Activated T-helper 1 cell treated with anti-CD3 and anti-CD28 coated beads, Interleukin-12 subunit alpha, Interleukin-12 subunit beta, Interleukin-2, Interleukin-4 antibody, amounts not matched to agents 30 ng/mL and 10 ng/mL and 1 ng/mL, durations not matched to agents 14 hours and 24 hours and 36 hours (primary cell): ENCODE measurements at regions not wholly inside any gene's neighbourhood (a gene's known extent, or its start where the extent isn't known, plus 50 kb on each side); places are given as distances from the start of the nearest gene placed in this dataset.

ENCODE experiments used
- DNase-seq: peaks from one replicate; pipeline ENCODE4 v3.0.0; 2021; ENCODE audit warnings: low spot score
- H3K27ac Mint-ChIP-seq: one replicate; pipeline ENCODE4 v1.8.0; 2021; ENCODE audit warnings: mild to moderate bottlenecking, mixed read lengths
- H3K27me3 Mint-ChIP-seq: one replicate; pipeline ENCODE4 v1.8.0; 2022; ENCODE audit warnings: mild to moderate bottlenecking, moderate library complexity, mixed read lengths; ENCODE audit not compliant: insufficient read depth
- H3K36me3 Mint-ChIP-seq: one replicate; pipeline ENCODE4 v1.8.0; 2021; ENCODE audit warnings: low read depth, mixed read lengths
- H3K4me1 Mint-ChIP-seq: one replicate; pipeline ENCODE4 v1.8.0; 2021; ENCODE audit warnings: low read depth, mixed read lengths
- H3K4me3 Mint-ChIP-seq: one replicate; pipeline ENCODE4 v1.8.0; 2021; ENCODE audit warnings: mild to moderate bottlenecking, moderate library complexity, mixed read lengths
- H3K9me3 Mint-ChIP-seq: one replicate; pipeline ENCODE4 v1.8.0; 2021; ENCODE audit warnings: mixed read lengths
- intact Hi-C: fragments of 100-400 bp; cut with micrococcal nuclease; formaldehyde crosslinking; loops from one replicate; pipeline ENCODE4 v1.15.1; 2024

DNA sequence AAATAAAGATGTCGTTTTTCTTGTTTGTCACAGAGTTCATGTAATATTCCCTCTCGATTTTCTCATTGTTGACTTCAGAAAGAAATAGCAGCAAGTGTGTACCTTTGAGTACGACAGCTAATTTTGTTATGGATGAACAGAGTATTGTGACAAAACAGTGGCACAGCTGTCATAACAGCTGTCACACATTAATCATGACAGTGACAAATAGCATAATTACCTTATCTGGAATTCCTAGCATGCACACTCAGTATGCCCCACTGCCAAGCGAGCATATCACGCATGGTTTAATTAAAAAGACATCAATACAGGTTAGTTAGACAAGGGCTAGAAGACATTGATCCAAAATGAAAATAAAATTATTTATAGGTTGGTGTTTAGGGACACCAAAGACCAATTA is 375.1 kb downstream of the SPATA31D1 start:
- H3K4me3 Mint-ChIP-seq, result no peak overlapping the region
- H3K27me3 Mint-ChIP-seq, result no peaks in the 10 kb centered on the region
- no peak for DNase-seq
- no peaks in the 10 kb centered on the region for H3K36me3 Mint-ChIP-seq
- H3K4me1 Mint-ChIP-seq, result no peaks in the 10 kb centered on the region
- H3K9me3 Mint-ChIP-seq, result peaks cover 4% of the 10 kb centered on the region
- no peak overlapping the region for H3K27ac Mint-ChIP-seq
- intact Hi-C loops, result no loop called here

DNA sequence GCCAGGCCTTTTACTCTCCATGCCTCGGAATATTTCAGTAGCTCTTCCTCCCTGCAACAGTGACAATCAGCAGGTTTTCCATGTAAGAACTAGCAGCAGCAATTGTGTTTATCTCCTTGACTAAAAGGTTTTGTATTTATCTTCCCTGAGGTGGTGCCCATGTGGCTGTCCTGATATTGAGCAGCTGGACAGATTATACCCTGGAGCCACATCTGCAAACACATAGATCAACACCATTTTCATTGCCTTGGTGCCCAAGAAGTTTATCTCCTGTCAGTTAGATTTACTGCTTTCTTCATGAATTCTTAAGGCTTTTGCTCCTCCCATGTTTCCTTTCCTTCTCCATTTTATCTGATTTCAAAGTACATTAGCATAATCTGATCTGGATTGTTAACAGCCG is 378.4 kb downstream of the SPATA31D1 start:
- Mint-ChIP-seq H3K36me3 (no peaks in the 10 kb centered on the region), H3K4me1 (no peaks in the 10 kb centered on the region), H3K4me3 (no peak overlapping the region), H3K27me3 (no peaks in the 10 kb centered on the region), H3K27ac (no peak overlapping the region), H3K9me3 (no peaks in the 10 kb centered on the region)
- intact Hi-C loops, result no loop called here
- DNase-seq, result no peak

DNA sequence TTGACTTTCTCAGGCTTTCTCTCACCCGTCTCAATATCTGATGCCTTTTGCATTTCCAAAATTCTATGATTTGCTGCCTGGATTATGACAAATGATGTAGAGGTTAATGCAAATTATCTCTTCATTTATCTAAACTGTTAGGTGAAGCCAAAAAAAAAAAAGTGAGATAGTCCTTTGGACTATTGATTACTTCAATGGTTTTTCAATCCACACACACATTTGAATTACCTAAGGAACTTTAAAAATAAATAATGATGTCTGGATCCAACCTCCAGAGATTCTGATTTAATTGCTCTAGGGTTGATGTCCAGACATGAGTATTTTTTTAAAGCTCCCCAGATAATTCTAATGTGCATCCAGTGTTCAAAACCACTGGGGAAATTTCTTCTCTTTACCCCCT is 379.4 kb downstream of the SPATA31D1 start:
- H3K27me3 Mint-ChIP-seq, result no peaks in the 10 kb centered on the region
- intact Hi-C loops, result no loop called here
- H3K27ac Mint-ChIP-seq, result no peak overlapping the region
- no peak overlapping the region for H3K4me3 Mint-ChIP-seq
- no peak for DNase-seq
- H3K9me3 Mint-ChIP-seq, result no peaks in the 10 kb centered on the region
- H3K36me3 Mint-ChIP-seq, result no peaks in the 10 kb centered on the region
- no peaks in the 10 kb centered on the region for H3K4me1 Mint-ChIP-seq

DNA sequence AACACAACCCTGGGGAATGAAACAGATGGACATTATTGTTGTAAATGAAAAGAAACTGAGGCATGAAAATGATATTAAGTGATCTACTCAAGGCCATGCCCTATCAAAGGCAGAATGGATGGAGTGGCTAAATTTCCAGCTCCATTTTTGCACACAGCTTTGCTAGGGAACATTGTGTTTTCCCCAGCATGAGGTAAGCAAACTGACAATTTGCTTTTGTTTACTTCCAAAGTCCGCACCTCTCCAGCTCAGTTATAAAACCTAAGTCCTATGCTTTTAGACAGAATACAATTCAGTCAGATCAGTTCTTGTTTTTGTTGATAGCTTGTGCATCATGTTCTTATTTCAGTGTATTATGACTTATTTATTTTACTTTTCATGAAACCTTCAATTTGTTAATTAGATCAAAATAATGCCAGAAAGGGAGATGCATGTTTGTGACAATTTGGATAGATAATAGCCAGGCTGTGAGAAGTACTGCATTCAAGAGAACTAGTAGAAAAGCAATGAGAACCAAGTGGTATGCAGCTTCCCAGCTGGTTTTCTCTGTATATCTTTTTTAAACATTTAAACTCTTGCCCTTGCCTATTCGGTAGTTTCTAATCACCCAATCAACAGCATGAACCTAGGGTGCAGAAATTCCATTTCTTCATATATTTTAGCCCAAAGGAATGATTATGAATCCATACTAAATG is 380.8 kb downstream of the SPATA31D1 start:
- Mint-ChIP-seq H3K27me3 (no peaks in the 10 kb centered on the region), H3K9me3 (no peaks in the 10 kb centered on the region), H3K4me3 (no peak overlapping the region), H3K36me3 (no peaks in the 10 kb centered on the region), H3K27ac (no peak overlapping the region), H3K4me1 (no peaks in the 10 kb centered on the region)
- DNase-seq, result no peak
- intact Hi-C loops, result no loop called here

DNA sequence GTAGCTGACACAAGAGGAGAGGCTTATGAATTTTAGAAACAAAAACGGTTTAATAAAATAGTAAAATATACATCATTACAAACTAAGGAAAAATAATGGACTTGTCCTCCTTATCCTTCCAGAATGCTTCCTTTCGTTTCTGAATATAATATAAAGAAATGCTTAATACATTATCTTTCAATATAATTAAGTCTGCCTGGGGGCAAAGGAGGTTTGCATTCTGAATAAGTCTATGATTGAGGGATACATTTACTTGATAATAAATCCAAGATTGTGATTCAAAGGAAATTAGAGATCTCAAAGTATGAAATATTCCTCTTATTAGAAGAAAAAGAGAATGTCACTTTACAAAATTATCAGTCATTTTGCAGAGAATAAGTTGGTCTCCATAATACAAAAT is 386.5 kb downstream of the SPATA31D1 start:
- no peak overlapping the region for H3K4me3 Mint-ChIP-seq
- no peak overlapping the region for H3K27ac Mint-ChIP-seq
- H3K27me3 Mint-ChIP-seq, result no peaks in the 10 kb centered on the region
- intact Hi-C loops, result no loop called here
- no peaks in the 10 kb centered on the region for H3K4me1 Mint-ChIP-seq
- H3K36me3 Mint-ChIP-seq, result no peaks in the 10 kb centered on the region
- H3K9me3 Mint-ChIP-seq, result no peaks in the 10 kb centered on the region
- no peak for DNase-seq

DNA sequence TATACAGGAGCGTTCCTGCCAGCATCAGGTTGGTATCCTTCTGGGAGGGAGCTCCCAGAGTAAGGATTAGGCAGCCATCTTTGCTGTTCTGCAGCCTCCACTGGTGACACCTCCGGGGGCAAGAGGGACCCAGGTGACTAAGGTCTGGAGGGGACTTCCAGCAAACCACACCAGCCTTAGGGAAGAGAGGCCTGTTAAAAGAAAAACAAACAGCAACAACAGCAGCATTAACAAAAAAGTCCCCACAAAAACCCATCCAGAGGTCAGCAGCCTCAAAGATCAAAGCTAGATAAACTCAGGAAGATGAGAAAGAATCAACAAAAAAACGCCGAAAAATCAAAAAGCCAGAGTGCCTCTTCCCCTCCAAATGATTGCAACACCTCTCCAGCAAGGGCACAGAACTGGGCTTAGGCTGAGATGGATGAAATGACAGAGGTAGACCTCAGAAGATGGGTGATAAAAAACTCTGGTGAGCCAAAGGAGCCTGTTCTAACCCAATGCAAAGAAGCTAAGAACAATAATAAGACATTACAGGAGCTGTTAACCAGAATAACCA is 388.2 kb downstream of the SPATA31D1 start:
- H3K9me3 Mint-ChIP-seq, result peaks cover 2% of the 10 kb centered on the region
- no peak overlapping the region for H3K27ac Mint-ChIP-seq
- intact Hi-C loops, result no loop called here
- no peak overlapping the region for H3K4me3 Mint-ChIP-seq
- no peaks in the 10 kb centered on the region for H3K4me1 Mint-ChIP-seq
- H3K36me3 Mint-ChIP-seq, result no peaks in the 10 kb centered on the region
- DNase-seq, result no peak
- no peaks in the 10 kb centered on the region for H3K27me3 Mint-ChIP-seq

DNA sequence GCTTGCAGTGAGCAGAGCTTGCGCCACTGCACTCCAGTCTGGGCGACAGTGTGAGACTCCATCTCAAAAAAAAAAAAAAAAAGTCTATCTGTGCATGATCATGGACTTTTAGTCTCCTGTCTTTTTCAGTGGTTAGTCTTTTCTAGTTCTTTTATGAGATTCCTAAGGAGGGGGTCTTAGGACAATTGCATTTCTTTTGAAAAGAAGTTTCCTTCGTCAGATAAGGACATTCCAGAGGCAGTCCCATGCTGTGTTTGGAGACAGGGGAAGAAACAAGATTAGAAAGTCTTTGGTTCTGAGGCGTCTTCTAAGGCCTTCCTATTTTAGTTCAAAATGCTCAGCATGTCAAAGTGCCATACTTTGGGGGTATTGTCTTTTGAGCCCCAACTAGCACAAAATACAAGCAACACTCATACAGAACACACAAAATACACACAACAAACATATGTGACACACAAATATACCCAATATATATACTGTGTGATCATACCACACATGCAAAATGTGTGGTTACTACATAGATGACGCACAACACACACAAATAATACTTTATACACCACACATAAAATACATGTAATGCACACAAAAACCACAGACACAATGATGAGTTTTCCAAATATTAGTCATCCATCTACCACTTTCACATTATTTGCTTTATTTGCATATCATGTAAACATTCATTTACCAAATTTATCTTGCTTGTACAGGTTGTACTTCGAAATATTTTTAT is 394.5 kb downstream of the SPATA31D1 start:
- no peak for DNase-seq
- H3K27ac Mint-ChIP-seq, result no peak overlapping the region
- no peaks in the 10 kb centered on the region for H3K27me3 Mint-ChIP-seq
- H3K4me3 Mint-ChIP-seq, result no peak overlapping the region
- peaks cover 8% of the 10 kb centered on the region for H3K9me3 Mint-ChIP-seq
- intact Hi-C loops, result no loop called here
- H3K36me3 Mint-ChIP-seq, result no peaks in the 10 kb centered on the region
- H3K4me1 Mint-ChIP-seq, result no peaks in the 10 kb centered on the region

DNA sequence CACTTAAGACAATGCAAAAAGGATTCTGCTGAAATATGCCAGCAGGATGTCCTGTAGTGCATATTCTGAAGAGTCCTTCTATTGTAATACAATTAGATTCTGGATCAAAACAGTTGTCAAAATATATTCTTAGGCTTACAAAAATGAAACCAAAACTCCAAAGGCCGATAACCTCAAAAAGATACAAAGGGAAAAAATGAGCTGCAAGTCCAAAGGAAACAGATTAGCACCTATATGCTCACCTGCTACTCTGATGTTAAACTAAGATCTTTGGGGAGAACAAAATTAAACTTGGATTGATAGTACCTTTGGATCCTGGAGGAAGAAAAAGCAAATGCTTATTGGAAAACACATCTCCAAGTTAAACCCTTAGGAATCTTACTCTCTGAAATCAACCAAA is 397.1 kb downstream of the SPATA31D1 start:
- H3K4me3 Mint-ChIP-seq, result no peak overlapping the region
- no peaks in the 10 kb centered on the region for H3K4me1 Mint-ChIP-seq
- no peak for DNase-seq
- no peak overlapping the region for H3K27ac Mint-ChIP-seq
- H3K36me3 Mint-ChIP-seq, result no peaks in the 10 kb centered on the region
- no peaks in the 10 kb centered on the region for H3K27me3 Mint-ChIP-seq
- H3K9me3 Mint-ChIP-seq, result peaks cover 14% of the 10 kb centered on the region
- intact Hi-C loops, result no loop called here

DNA sequence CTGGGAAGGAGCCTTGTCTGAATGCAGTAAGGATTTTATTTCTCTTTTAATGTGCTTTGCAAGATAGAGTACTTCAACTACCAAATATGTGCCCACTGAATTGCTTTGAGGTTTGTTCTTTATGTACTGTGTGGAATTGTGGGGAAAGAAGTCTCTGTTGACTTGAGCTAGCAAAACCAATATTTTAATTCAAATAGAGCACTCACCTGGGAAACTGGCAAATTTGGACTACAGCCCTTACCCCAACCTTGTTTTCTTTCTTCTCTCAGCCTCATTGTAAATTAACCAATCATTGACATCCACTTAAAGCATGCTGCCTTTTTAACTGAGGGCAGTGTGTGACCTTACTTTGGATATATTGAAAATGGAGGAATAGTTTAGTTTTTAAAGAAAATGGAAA is 409.0 kb downstream of the SPATA31D1 start:
- no peaks in the 10 kb centered on the region for H3K36me3 Mint-ChIP-seq
- H3K27me3 Mint-ChIP-seq, result no peaks in the 10 kb centered on the region
- no peak for DNase-seq
- H3K27ac Mint-ChIP-seq, result no peak overlapping the region
- no peak overlapping the region for H3K4me3 Mint-ChIP-seq
- no peaks in the 10 kb centered on the region for H3K9me3 Mint-ChIP-seq
- no peaks in the 10 kb centered on the region for H3K4me1 Mint-ChIP-seq
- intact Hi-C loops, result no loop called here

DNA sequence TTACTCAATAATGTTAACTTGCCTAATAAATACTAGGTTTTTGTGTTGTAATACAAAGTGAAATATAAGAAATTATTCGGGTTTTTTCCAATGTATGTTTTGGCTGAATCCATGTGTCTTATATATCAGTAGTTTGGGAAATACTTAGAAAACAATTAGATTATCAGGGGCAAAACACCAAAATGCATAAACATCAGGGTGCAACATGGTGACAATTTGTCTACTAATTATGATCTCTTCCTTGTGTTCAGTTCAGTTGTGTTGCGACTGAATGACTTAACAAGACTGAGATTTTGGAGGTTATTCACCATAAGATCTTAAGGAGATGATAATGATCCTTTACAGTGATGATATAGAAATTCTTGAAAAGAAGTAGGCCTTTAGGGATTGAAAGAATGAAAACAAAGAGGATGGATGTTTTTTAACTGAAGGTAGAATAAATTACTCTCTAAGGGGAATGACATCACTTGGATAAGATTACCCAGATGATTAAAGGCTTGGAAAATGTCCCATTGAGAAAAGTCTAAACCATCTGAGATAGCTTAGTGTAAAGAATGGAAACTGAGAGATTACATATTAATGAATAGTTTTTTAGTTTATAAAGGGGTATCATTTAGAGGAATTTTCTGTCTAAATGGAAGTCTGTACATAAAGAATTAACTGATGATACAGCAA is 415.8 kb downstream of the SPATA31D1 start:
- Mint-ChIP-seq H3K4me1 (no peaks in the 10 kb centered on the region), H3K4me3 (no peak overlapping the region), H3K36me3 (no peaks in the 10 kb centered on the region), H3K27me3 (no peaks in the 10 kb centered on the region), H3K9me3 (peaks cover 5% of the 10 kb centered on the region), H3K27ac (no peak overlapping the region)
- intact Hi-C loops, result no loop called here
- no peak for DNase-seq

DNA sequence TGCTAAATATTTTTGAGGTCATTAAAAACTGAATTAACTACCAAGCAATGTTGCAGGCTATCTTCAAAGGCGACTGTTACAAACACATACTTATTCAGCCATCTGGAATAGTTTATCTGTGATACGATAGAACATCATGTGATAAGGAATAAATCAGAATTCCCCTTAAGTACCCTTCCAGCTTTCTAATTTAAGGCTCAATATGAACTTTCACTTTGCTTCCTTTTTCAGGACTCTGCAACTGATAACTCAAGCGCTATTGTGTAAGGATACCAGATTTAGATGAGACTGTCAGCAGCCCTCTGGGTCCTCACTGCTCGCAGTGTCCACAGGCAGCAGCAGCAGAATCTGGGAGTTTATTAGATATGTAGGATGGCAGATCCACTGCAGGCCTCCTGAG is 416.3 kb downstream of the SPATA31D1 start:
- Mint-ChIP-seq H3K9me3 (peaks cover 5% of the 10 kb centered on the region), H3K36me3 (no peaks in the 10 kb centered on the region), H3K4me1 (no peaks in the 10 kb centered on the region), H3K27ac (no peak overlapping the region), H3K27me3 (no peaks in the 10 kb centered on the region), H3K4me3 (no peak overlapping the region)
- no peak for DNase-seq
- intact Hi-C loops, result no loop called here

DNA sequence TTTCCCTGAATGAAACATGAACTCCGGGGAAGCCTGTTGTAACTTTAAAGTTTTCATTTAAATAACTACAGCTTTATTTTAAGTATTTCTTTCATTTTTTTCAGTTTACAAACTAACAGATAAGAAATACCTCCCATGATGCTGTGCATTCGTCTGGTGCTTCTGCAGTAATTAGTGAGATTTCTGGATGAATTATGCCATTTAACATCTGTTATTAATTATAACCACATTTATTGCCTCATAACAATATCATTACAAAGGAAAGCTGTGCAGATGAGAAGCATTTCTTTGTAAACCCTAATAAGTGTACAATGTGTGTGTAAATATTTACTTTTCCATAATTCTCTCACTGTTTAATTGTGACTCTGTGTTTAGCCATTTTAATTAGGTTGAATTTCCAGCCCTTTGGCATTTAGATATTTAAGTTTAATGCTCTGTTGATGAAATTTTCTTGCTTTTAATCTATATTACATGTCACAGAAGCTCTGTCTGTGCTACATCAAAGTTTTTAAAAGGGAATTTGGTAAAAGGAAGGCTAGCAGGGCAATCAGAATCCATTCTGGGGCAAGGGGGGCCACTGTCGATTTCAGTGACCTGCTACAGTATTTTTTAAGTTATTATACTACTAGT is 418.0 kb downstream of the SPATA31D1 start:
- Mint-ChIP-seq H3K9me3 (peaks cover 5% of the 10 kb centered on the region), H3K4me1 (no peaks in the 10 kb centered on the region), H3K27me3 (no peaks in the 10 kb centered on the region), H3K36me3 (no peaks in the 10 kb centered on the region), H3K27ac (no peak overlapping the region), H3K4me3 (no peak overlapping the region)
- intact Hi-C loops, result no loop called here
- no peak for DNase-seq

DNA sequence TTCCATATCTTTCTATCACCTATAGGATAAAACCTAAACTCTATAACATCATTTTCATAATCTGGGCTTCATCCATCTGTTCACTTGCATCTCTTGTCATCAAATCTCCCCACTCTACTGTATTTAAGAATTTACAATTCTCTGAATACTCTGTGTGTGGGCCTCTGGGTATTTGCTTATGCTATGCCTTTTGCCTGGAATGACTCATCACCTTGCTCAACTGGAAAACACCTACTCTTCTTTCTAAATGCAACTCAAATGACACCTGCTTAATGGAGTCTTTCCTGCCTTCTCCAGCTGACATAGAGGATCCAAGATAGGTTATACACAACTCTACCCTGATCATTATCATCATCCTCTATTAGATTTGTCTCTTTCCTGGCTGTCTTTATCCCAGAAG is 421.7 kb downstream of the SPATA31D1 start:
- no peak overlapping the region for H3K27ac Mint-ChIP-seq

More for the DNA sequence above, 421.7 kb downstream of the SPATA31D1 start:
- intact Hi-C loops, result no loop called here
- Mint-ChIP-seq H3K4me1 (no peaks in the 10 kb centered on the region), H3K9me3 (peaks cover 5% of the 10 kb centered on the region), H3K4me3 (no peak overlapping the region), H3K27me3 (no peaks in the 10 kb centered on the region), H3K36me3 (no peaks in the 10 kb centered on the region)
- DNase-seq, result no peak
